GM21786 (cell line): ENCODE measurements at regions not wholly inside any gene's neighbourhood (a gene's known extent, or its start where the extent isn't known, plus 50 kb on each side); places are given as distances from the start of the nearest gene placed in this dataset.
"Not testable (repeated sequence)": the region's sequence is repeated elsewhere in the genome, so short reads cannot be mapped to it uniquely, and the experiment has no call there.

Experiments used
- ATAC-seq: cut with Tn5 transposase; IDR thresholded peaks from one replicate; pipeline ENCODE4 v1.9.1; 2021; ENCODE audit not compliant: unreplicated experiment

GRCh38 chr3:188972310-188972709 lies 199.5 kb upstream of the TPRG1 start:
- ATAC-seq, result no peak

- no peak for ATAC-seq
Observed at GRCh38 chr3:188974856-188975599, 196.7 kb upstream of the TPRG1 start.

GRCh38 chr3:188975600-188976314 lies 196.0 kb upstream of the TPRG1 start:
- no peak for ATAC-seq

- ATAC-seq, result no peak
Observed at GRCh38 chr3:188976407-188976806, 195.4 kb upstream of the TPRG1 start.

- ATAC-seq, result no peak
Observed at GRCh38 chr3:188978421-188979171, 193.2 kb upstream of the TPRG1 start.

- ATAC-seq, result no peak
Observed at GRCh38 chr3:188979248-188979647, 192.5 kb upstream of the TPRG1 start.

- no peak for ATAC-seq
Observed at GRCh38 chr3:188979669-188980310, 192.0 kb upstream of the TPRG1 start.

- no peak for ATAC-seq
Observed at GRCh38 chr3:188993181-188993580, 178.6 kb upstream of the TPRG1 start.

GRCh38 chr3:189001559-189001958 lies 170.2 kb upstream of the TPRG1 start:
- no peak for ATAC-seq

GRCh38 chr3:189003410-189003809 lies 168.4 kb upstream of the TPRG1 start:
- no peak for ATAC-seq

- ATAC-seq, result no peak
Observed at GRCh38 chr3:189013224-189013888, 158.4 kb upstream of the TPRG1 start.

- ATAC-seq, result no peak
Observed at GRCh38 chr3:189014526-189014925, 157.2 kb upstream of the TPRG1 start.

- ATAC-seq, result not testable (repeated sequence)
Observed at GRCh38 chr3:189022576-189023466, 148.9 kb upstream of the TPRG1 start.

GRCh38 chr3:189025866-189026265 lies 145.9 kb upstream of the TPRG1 start:
- no peak for ATAC-seq

- no peak for ATAC-seq
Observed at GRCh38 chr3:189027626-189028155, 144.1 kb upstream of the TPRG1 start.

GRCh38 chr3:189038773-189039745 lies 132.7 kb upstream of the TPRG1 start:
- ATAC-seq, result no peak

GRCh38 chr3:189040656-189041335 lies 131.0 kb upstream of the TPRG1 start:
- ATAC-seq, result no peak
